Activated CD4-positive, CD25-positive, alpha-beta regulatory T cell treated with anti-CD3 and anti-CD28 coated beads, Interleukin-2, amount 50 U/mL, for 24 hours (primary cell): ENCODE measurements at regions not wholly inside any gene's neighbourhood (a gene's known extent, or its start where the extent isn't known, plus 50 kb on each side); places are given as distances from the start of the nearest gene placed in this dataset.

Experiments
- ATAC-seq, 2 donors: fragments of 150-1000 bp; cut with Tn5 transposase; one replicate each; pipeline ENCODE4 v1.10.0; 2021; ENCODE audit warnings: mild to moderate bottlenecking in 1 of 2, moderate library complexity in 1 of 2

DNA sequence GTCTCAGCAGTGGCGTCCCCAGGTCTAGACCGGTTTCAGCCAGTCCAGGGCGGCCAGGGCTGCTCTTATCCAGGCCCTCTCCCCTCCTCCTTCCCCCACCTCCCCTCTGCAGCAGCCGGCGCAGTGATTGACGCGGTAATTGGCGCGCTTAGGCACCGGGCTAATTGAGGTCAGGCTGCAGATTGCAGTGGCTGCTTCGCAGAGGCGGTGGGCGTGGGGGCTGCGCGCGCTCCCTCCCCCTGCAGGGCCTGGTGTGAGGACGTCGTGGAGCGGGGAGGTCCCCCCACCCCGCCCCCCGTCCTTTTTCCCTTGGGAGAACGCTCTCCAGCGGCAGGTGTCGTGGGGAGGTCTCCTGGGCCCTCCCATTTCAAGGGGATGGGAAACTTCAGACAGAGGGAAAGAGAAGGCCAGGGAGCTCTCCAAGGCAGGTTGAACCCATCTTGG, 70.4 kb upstream of the BLCAP start:
- no peak for ATAC-seq

GRCh38 chr20:37596890-37597536, 69.3 kb upstream of the BLCAP start:
- no peak for ATAC-seq

DNA sequence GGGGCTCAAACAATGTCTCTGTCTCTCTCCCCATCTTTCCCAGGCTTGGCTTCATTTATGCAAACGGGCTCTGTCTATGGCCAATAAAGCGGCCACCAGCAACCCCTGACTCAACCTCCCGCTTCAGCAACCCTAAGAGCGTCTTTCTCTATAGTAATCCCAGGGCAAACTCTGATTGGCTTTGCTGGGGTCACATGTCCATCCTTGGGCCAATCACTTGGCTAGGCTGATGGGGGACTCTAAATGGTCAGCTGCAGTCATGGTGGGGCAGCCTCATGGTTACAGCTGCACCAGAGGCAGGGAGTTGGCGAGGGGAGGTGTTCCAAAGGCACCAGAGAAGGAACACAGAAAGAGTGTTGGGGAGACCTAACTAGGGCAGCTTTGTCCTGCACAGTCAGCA, 68.5 kb upstream of the BLCAP start:
- ATAC-seq = no peak

- ATAC-seq = no peak
Observed at GRCh38 chr20:37593710-37594109, 66.0 kb upstream of the BLCAP start.

DNA sequence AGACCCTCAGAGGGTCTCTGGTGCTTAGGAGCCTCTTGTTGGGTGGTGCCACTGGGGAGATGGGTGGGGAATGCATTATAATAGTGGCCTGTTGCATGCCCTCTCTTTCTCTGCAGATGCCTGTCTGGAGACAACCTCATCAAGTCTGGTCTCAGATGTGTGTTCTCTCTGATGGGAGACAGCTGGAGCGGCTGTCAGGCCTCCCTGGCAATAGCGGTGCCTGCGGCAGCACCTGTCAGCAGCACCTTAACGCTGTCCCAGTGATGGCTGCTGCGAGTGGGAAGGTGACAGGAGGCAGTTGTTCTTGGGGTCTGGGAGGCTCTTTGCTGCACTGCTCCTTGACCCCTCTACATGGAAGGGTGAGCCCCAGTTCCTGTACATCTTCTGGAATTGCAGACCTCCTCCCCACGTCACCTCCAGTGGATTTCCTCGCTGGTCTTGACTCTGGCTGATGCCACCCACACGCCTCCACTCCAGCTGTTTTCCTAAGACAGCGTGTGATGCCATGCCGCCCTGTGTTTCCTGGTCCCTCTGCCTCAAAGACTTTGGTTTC, 63.3 kb upstream of the BLCAP start:
- ATAC-seq = no peak

GRCh38 chr20:37586078-37586477, 58.4 kb upstream of the BLCAP start:
- ATAC-seq = no peak

DNA sequence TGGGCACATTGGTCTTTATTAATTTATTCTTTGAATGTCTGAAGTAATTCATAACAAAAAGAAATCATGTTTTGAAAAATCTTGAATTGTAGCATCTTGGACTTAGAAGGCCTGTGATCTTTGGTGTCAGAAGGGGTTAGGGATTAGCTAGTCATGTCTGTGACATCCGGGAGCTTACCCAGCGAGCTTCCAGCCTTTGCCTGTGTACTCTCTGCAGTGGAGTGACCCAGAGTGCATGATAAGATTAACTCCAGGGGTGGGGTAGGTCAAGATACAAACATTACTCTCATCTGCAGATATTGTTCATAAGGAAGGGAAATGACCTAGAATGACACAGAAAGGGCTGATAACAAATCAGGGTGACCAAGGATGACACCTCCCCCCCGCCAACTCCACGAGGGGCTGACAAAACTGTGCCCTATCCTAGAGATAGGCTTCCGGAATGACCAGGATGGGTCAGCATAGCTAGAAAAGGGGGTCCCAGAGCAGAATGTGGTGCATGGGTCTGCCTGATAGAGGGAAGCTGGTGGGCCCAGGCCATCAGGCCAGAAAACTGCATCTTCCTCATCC, 56.6 kb upstream of the BLCAP start:
- ATAC-seq = no peak

DNA sequence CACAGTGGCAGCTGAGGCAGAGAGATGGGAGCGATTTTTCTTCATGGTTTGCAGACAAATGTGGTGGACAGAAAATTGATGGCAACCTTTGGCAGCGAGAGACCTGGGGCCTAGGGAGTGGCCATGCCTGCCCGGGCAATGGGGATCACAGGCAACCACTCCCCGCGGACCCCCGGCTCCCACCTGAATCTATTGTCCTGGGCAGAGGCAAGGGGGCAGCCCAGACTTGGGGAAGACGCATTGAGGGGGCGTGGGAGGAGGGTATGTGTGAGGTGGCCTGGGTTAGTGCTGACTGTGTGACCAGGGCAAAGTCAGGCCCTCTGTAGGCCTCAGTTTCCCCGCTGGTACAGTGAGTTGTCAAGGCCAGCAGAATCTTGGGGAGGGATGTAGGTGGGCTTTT, 53.6 kb upstream of the BLCAP start:
- ATAC-seq = no peak

GRCh38 chr20:37580069-37580468, 52.4 kb upstream of the BLCAP start:
- no peak for ATAC-seq

DNA sequence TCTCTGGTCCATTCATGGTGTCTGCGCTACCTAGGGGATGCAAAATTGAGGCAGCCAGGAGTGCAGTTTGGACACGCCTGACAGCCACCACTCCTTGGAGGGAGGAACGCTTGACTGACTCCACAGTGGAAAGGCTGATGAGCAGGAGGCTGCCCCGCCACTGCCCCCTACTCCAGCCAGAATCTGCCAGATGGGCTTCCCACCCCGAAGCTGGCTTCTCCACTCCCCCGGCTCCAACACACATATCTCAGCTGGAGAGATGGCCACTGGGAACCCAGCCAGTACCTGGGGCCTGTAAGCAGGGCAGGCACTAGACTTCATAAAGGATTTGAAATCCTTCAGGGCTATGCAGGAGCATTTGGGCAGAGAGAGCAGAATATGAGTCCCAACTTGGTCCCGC, 51.4 kb upstream of the BLCAP start:
- no peak for ATAC-seq

DNA sequence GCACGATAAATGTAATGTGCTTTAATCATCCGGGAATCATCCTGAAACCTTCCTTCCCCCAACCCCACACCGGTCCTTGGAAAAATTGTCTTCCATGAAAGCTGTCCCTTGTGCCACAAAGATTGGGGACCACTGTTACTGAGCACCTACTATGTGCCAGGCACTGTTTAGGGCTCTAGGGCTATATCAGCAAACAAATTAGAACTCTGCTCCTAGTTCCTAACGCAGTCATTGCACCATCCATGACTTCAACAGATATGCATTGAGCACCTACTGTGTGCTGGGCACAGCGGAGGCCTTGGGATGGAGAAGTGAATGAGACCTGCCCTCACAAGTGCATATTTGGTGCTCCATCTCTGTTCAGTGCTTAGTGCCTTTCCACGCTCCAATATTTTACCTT, 50.3 kb upstream of the BLCAP start:
- ATAC-seq = no peak
